ENCODE measurements at regions not wholly inside any gene's neighbourhood (a gene's known extent, or its start where the extent isn't known, plus 50 kb on each side); places are given as distances from the start of the nearest gene placed in this dataset.

- no peak for TF ChIP-seq CTCF (IDR thresholded peaks at IDR 0.05; ENCODE audit: unreplicated experiment in 3 of 3)
- Mint-ChIP-seq H3K4me3 (no peak overlapping the region), H3K36me3 (ENCODE audit: low read depth) (no peaks in the 10 kb centered on the region), H3K4me1 (peaks cover 29% of the 10 kb centered on the region), H3K27me3 (ENCODE audit: low read depth) (no peaks in the 10 kb centered on the region), H3K9me3 (no peaks in the 10 kb centered on the region), H3K27ac (peak overlapping the region; percentile 34 to 91 (median 77))
Measured at GRCh38 chr5:142382186-142382585, 57.4 kb upstream of the SPRY4 start.

DNA sequence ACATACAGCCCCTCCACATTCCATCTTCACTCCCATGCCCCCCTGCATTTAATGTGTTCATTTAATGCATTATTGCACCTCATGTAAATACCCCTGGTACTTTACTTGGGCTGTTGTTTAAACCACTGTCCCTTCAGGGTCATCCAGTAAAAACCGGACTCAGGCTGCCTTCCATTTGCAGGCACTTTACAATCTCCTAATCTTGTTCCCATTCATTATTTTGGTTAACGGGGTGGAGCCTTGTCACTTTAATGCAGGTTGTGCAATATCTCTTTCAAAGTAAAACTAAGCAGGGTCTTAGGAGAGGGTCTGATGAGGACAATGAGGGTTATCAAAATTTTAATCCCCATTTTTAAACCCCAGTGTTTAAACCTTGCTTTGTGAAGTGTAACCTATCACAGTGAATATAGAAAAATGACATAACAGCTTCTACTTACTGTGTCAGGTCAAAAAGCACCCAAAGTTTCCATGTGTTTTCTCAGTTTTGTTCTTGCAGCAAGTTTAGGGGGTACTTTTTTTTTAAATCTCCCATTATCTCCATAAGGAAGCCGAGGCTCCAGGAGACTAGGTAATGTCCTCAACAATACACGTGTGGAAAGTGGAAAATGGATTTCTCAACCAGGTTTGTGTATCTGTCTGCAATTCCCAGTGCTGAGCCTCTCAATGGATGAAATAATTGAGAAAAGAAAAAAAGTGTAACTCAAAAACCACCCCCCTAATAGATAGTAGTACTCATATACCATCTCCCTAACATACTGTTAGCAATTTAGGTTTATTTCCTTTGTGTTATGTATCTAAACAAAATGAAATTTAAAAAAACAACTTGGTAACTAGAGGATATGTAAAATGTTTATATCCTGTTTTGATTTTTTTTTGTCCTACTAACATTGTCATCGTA lies 54.2 kb upstream of the SPRY4 start:
- Mint-ChIP-seq H3K36me3 (ENCODE audit: low read depth) (no peaks in the 10 kb centered on the region), H3K27me3 (ENCODE audit: low read depth) (no peaks in the 10 kb centered on the region), H3K27ac (no peak overlapping the region), H3K4me1 (peaks cover 21% of the 10 kb centered on the region), H3K9me3 (no peaks in the 10 kb centered on the region), H3K4me3 (no peak overlapping the region)
- TF ChIP-seq CTCF (IDR thresholded peaks at IDR 0.05; ENCODE audit: unreplicated experiment in 3 of 3) = no peak

- Mint-ChIP-seq H3K9me3 (no peaks in the 10 kb centered on the region), H3K27ac (no peak overlapping the region), H3K36me3 (ENCODE audit: low read depth) (no peaks in the 10 kb centered on the region), H3K4me3 (no peak overlapping the region), H3K27me3 (ENCODE audit: low read depth) (no peaks in the 10 kb centered on the region), H3K4me1 (peaks cover 13% of the 10 kb centered on the region)
- TF ChIP-seq CTCF (IDR thresholded peaks at IDR 0.05; ENCODE audit: unreplicated experiment in 3 of 3) = no peak
Measured at GRCh38 chr5:142375944-142376411, 51.2 kb upstream of the SPRY4 start.

All from nephron (organoid).